Fibroblast of skin of left quadriceps (primary cell): ENCODE measurements at regions not wholly inside any gene's neighbourhood (a gene's known extent, or its start where the extent isn't known, plus 50 kb on each side); places are given as distances from the start of the nearest gene placed in this dataset.
A peak's percentile ranks its signal among the peaks of the same experiment; 100 is the strongest.

Experiments used
- DNase-seq, 2 experiments: peaks; one replicate each; pipeline ENCODE4 v3.0.0-alpha.2; 2013; ENCODE audit warnings: low read depth in 2 of 2

GRCh38 chr6:18962361-18962905 is 575.3 kb downstream of the RNF144B start:
- DNase-seq: no peak

DNA sequence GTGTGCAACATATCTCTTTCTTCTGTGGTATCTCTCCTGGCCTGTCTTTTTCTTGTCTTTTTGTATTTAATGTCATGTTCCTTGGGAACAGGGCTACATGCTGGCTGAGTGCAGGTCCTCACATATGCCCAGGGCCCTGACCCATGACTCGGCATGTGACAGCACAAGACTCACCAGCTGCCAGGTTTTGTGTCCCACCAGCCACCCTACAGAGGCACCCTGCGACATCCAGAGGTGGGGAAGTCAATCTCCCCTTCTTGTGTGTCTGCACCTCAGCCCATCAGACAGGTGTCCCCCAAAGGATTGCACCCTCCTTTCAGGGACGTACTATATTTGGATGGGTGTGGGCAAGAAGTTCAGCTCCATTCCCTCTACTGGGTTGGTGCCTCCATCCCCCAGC is 576.3 kb downstream of the RNF144B start:
- DNase-seq: no peak

DNA sequence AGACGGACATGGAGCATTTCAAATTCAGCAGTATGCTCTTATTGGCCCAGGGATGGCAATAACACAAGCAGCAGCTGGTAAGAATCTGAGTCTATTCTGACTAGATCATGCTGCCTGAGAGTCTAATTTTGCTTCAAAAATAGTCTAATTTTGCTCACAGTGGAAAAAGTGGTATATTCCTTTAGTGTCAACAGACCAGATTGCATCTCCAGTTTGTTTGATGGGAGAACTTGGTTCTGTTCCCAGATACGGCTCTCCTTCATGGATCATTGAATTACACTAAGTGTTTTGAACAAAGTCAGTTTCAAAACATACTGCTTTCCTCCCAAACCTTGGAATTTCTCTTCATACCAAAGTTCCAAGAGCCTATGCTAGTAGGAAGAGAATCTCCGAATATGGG is 586.1 kb downstream of the RNF144B start:
- no peak for DNase-seq

GRCh38 chr6:18976091-18976490 is 588.9 kb downstream of the RNF144B start:
- no peak for DNase-seq

DNA sequence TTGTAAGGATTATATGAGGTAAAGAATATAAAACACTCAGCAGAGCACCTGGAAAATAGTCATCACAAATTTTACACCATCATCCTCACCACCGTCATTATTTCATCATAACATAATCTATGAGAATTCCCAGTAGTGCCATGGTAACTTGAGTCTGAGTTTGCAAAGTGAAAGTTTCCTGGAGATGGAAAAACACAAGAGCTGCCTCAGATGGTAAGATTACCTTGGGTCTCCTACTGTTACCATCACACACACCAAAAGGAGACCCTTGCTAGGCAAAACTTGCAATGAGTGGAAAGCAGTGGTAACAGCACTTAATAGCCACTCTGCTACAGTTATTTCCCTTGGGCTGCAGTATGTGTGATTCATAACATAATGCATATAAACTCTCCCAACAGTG is 589.8 kb downstream of the RNF144B start:
- DNase-seq: no peak

DNA sequence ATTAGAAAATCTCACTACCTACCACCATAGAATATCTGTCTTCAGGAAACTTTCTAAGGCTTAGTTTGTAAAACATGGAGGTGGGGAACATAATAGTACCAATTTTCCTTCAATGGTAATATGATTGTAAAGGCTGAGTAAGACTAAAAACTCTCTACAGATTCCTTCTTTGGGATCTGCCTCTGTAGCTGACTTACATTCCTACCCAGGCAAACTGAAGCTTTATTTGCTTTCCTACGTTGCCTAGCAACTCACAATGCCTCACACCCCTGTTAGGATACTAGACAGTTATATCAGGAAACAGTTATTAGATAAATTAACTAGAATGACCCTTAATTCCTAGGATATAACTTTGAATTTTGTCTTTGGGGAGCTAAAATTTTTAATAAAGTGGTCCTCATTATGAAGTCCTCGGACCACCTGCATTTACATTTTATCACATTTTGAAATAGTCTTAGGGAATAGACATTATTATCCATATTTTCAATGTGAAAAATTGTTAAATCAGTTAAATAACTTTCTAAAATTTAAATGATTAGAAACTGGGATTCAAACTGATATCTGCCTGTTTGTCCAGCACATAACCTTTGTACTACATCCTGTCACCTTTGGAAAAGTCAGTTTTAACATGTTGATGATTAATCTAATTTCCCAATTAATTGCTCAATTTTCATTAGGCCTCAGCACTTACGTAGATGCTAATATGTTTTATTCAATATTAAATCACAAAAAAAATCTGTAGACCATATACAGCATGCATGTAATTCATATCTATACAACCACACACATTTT is 591.4 kb downstream of the RNF144B start:
- DNase-seq: no peak

GRCh38 chr6:18985061-18985460 is 597.9 kb downstream of the RNF144B start:
- no peak for DNase-seq

DNA sequence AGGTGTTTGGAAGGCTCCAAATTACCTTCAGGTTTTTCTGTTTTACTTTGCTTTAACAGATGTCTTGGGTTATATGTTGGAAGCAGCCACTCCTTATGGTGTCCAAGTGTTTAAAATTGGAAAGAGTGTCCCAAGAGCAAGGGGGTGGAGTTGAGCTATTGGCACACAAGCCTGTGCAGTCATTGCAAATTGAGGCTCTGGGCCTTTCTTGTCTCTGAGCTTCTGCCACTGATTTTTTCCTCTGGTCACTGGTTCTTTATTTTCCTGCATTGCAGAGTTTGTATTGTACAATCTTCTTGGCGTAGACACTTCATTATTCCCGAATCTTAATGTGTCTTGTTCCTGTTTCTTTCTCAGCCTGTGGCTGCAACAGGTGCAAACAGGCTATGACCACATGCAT is 598.8 kb downstream of the RNF144B start:
- no peak for DNase-seq

DNA sequence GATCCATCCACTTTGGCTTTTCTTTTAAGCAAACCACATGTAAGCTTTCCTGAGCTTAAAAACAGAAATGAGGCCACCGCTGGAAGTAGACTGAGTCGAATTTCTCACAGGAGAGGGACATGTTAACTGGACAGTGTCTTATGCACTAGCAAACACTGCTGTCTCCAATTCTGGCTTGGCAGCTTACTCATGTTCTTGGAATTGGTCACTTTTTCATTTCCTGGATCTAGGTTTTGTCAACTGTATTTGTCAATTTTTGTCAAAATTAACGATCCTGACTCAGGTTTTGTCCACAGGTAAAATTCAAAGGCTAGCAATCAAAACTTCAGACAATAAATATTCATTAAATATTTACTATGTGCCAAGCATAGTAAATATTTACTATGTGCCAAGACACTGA is 601.5 kb downstream of the RNF144B start:
- no peak for DNase-seq

- peak; percentile 20 to 28 for DNase-seq
Measured at GRCh38 chr6:18990059-18990978, 603.2 kb downstream of the RNF144B start.

DNA sequence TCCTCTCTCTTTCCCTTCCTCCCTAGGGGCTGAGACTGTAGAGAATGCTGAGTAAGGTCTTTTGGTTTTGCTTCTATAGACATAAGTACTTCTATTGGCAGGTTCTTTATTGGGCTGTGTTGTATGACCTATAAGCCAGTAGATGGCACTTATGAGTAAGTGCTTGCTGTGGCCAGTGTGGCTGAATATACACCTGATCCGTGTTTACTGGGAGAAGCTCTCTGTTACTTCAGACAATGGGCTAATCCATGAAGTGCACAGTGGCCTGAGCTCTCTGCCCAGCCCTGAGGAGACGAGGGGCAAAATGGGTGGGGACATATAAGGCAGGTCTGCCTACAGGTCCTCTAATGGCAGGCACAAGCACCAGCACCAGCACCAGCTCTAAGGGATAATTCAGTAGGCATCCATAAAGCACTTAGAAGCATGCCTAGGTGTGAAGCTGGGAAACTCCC is 610.3 kb downstream of the RNF144B start:
- peak; percentile 9 to 12 for DNase-seq

DNA sequence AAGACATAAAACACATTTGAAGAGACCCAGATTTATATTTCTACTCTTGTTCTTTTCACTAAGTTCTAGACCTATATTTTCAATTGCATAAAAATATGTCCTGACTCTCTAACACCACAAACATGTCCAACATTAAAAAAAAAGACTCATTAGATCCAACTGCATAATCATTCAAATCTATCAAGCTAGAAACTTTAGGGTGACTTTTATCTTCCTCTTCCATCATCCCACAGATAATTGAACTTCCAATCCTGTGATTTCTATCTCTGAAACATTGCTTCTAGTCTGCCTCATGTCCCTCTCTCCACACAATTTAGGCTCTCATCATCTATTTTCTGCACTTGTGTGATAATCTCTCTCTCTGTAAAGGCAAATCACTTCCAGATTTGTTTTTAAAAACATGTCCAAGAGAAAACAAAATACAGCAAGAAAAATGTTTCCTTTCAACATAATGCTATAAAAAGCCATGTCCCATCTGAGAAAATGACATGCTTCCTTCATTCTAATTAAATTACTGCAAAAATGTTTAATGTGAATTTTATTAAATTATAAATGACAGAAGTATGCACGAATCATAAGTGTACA is 615.9 kb downstream of the RNF144B start:
- DNase-seq: no peak

DNA sequence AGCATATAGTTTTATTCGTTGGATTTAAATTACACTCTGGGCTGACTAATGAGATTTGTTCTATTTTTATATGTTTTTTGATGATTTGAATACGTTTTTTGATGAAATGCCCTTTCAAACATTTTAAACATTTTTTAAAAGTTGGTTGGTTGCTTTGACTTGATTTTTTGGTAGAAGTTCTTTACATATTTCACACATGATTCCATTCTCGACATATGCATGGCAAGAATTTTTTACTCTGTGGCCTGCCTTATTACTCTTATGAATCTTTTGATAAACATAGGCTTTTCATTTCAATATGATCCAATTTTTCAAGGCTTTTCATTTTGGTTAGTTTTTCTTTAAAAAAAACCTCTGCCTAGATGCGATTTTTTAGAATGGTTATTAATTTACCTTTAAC is 617.0 kb downstream of the RNF144B start:
- no peak for DNase-seq

DNA sequence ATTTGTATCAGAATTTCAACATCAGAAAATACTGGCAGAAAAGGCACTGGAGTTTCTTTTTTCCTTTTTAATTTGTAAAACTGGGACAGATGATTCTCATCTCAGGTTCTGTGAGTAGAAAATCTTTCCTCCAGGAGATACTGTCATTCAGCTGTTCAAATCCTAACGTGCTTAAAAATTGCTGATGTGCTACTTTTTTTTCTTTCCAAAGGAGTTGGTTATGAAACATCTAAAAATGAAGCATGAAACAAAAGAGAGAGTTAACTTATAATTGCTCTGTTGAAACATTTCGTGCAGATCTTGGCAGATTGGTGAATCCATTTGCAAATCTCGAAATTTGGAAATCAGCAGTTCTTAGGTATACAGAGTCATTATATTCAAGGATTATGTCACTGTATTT is 622.6 kb downstream of the RNF144B start:
- no peak for DNase-seq

DNA sequence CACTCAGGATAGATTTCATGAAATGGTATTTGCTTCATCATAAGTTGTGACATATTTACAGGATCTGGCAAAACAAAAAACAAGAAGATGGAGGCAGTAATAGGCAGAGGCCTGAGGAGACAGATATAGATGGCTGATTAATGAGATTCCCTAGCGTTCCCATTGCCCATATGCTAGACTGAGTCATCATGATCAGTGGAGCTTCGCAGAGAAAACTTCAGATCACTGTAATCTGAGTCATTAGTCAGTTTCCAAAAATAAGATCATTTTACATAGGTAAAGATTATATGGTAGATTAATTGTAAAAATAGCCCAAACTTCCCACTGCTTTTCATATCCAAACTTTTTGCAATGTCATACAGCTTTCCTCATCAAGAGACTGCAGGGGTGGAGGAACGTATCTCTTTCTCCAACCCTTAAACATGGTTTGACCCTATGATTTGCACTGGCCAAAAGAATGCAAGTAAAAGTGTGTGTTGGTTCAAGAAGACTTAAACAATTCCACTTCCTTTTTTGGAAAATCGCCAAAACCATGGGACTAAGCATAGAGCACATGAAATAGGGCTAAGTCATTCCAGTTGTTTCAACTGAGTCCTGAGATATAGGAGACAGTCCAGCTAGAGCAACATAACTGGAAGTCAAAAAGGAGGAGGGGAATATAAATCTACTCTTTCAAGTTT is 626.0 kb downstream of the RNF144B start:
- peak; percentile 11 to 13 for DNase-seq

GRCh38 chr6:19024737-19025136 is 637.6 kb downstream of the RNF144B start:
- DNase-seq: peak; percentile 18 to 28

GRCh38 chr6:19028201-19028600 is 641.1 kb downstream of the RNF144B start:
- DNase-seq: no peak

DNA sequence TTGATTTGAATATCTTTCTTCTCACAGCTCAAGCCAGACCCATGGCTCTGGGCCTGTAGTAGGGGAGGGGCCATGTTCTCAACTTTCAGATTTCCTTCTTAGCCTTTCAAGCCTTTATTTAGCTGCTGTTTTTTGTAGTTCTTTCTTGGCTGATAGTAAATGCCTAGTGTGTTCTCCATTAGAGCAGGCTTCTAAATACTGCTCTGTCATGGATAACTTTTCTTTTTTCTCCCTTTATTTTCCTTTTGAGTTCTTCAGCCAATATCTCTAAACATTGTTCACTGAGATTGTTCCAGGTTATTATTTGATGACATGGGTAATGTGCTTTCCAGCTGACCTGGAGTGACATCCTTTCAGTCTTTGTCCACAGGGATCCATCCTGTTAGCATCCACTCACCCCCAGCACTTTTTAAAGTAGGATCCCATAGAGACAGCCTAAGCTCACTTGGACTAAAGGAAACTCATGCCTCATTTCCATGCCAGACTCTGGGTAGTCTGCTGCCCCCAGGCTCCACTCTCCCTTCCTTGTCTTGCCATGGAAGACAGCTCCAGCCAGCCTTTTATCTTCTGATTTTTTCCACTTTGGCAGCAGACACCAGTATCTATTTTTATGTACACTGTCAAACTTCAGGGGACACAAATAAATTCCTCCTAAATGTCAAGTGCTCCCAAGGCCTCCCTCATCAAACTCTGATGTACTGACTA is 645.6 kb downstream of the RNF144B start:
- no peak for DNase-seq

DNA sequence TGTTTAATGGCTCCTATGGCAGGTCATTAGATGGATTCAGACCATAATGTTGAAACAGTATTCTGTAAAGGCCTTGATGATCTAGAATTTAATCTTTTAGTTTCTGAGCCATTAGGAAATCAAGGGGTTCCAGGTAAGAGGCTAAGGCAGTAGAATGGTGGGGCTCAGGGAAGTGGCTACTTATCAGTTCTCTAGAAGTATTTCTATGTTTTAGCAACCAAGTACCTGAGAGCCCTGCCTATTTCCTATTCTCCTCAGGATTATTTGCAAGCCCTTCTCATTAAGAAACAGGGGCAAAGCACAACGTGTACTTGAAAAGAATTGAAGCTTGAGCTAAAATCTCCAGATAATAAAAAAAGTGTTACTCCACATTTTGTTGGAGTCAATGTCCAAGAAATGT is 646.5 kb downstream of the RNF144B start:
- DNase-seq: no peak

GRCh38 chr6:19034986-19035385 is 647.8 kb downstream of the RNF144B start:
- no peak for DNase-seq
